Muscle layer of colon (tissue), 2 donors: ENCODE measurements at regions not wholly inside any gene's neighbourhood (a gene's known extent, or its start where the extent isn't known, plus 50 kb on each side); places are given as distances from the start of the nearest gene placed in this dataset.
"Not testable (repeated sequence)": the region's sequence is repeated elsewhere in the genome, so short reads cannot be mapped to it uniquely, and the experiment has no call there.

ENCODE experiments used
- H3K27ac ChIP-seq: one replicate; pipeline ENCODE4 v1.7.0; 2013; ENCODE audit warnings: low read depth, mild to moderate bottlenecking, low read length, moderate library complexity
- H3K27me3 ChIP-seq, 2 donors: one replicate each; pipeline ENCODE4 v1.7.0; 2013; ENCODE audit warnings: low read length in 2 of 2, mild to moderate bottlenecking in 2 of 2; ENCODE audit not compliant: insufficient read depth in 2 of 2, control insufficient read depth in 1 of 2
- H3K36me3 ChIP-seq: one replicate; pipeline ENCODE4 v1.7.0; 2013; ENCODE audit warnings: mild to moderate bottlenecking, low read length; ENCODE audit not compliant: insufficient read depth
- H3K4me1 ChIP-seq: one replicate; pipeline ENCODE4 v1.7.0; 2013; ENCODE audit warnings: mild to moderate bottlenecking, low read length; ENCODE audit not compliant: insufficient read depth
- H3K4me3 ChIP-seq, 2 donors: one replicate each; pipeline ENCODE4 v1.7.0; 2013; ENCODE audit warnings: low read length in 2 of 2, low read depth in 1 of 2, mild to moderate bottlenecking in 1 of 2, moderate library complexity in 1 of 2
- H3K9ac ChIP-seq: one replicate; pipeline ENCODE4 v1.7.0; 2013; ENCODE audit warnings: low read length
- H3K9me3 ChIP-seq: one replicate; pipeline ENCODE4 v1.7.0; 2013; ENCODE audit warnings: mild to moderate bottlenecking, low read length
- donor health status: abdominal sarcoma.
- donor health status: Adenocarcinoma of cecum.

DNA sequence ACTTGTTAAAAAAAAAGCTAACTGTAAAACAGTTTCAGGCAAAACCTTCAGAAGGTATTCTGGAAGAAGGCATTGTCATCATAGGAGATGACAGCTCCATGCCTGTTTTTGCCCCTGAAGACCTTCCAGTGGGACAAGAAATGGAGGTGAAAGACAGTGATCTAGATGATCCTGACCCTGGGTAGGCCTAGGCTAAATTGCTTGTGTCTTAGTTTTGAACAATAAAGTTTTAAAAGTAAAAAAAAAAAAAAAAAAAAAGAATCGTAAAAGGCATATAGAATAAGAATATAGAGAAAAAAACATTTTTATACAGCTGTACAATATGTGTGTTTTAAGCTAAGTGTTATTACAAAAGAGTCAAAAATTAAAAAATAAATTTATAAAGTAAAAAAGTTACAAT, 106.6 kb upstream of the PLXNA2 start:
- H3K27ac ChIP-seq: no peak overlapping the region
- no peaks in the 10 kb centered on the region for H3K27me3 ChIP-seq
- peaks cover 4% of the 10 kb centered on the region for H3K9me3 ChIP-seq
- H3K36me3 ChIP-seq: no peaks in the 10 kb centered on the region
- H3K4me3 ChIP-seq: no peak overlapping the region
- no peaks in the 10 kb centered on the region for H3K4me1 ChIP-seq
- no peak overlapping the region for H3K9ac ChIP-seq

DNA sequence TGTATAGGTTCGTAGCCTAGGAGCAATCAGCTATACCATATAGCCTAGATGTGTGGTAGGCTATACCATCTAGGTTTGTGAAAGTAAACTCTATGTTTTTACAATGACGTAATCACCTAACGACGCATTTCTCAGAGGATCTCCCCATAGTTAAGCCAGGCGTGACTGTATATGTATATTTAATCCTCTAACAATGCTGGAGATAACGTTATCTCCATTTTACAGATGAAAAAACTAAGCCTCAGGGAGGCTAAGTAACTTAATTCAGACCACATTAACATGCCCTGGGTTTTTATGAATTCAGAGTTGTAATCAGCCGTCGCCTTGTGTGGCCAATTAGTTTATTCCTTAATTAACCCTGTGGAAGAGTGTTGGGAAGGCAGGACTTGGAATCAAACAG, 107.7 kb upstream of the PLXNA2 start:
- Histone ChIP-seq H3K4me3 (no peak overlapping the region), H3K4me1 (no peaks in the 10 kb centered on the region), H3K27ac (no peak overlapping the region), H3K36me3 (no peaks in the 10 kb centered on the region), H3K27me3 (no peaks in the 10 kb centered on the region), H3K9ac (no peak overlapping the region), H3K9me3 (peaks cover 4% of the 10 kb centered on the region)

DNA sequence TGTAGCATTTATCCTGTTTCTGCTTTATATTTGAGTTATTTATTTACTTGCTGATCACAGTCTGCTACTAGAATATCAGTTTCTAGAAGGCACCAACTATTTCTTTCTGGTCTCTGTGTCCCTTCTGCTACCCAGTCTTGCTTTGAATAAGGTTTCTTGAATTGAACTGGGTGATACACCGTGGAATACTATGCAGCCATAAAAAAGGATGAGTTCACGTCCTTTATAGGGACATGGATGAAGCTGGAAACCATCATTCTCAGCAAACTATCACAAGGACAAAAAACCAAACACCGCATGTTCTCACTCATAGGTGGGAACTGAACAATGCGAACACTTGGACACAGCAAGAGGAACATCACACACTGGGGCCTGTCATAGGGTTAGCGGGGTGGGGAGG, 109.6 kb upstream of the PLXNA2 start:
- not testable (repeated sequence) for H3K9me3 ChIP-seq, H3K27me3 ChIP-seq, H3K4me1 ChIP-seq, H3K9ac ChIP-seq, H3K4me3 ChIP-seq, H3K36me3 ChIP-seq, H3K27ac ChIP-seq

DNA sequence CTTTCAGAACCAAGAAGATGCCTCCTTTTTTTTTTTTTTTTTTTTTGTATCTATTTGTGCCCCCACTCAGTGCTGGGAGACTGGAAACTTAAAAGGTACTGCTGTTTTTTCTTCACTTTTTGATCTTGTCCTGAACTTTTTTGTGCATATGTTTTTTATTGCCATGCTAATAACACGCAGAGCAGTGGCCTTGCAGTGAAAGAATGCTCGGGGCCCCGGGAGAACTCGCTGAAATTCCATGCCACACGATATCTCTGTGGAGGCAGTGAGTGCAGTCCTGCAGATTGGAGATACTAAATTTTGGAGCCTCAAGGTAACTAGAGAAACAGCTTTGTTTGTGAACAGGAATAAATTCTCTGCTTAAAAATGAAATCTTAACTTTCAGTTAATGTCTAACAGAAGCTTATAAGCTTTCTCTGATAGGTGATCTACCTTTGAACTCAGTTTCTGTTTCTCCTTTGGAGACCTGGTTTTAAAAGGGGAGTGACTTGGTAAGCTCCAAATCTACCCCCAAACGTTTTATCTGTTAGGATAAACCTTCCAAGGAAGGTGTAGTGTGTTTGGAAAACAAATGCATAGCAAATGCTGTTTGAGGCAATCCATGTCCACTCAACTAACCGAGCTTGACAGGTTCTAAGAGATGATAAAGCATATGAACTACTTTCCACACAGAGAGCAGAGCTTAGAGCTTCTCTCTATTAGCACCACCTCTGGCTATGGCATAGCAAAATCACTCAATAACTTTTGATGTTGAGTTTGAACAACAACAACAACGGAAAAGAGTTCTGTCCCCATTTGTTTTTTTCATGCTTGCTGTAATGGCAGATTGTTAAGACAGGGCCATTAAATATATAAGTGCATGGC, 113.7 kb upstream of the PLXNA2 start:
- Histone ChIP-seq H3K27me3 (no peaks in the 10 kb centered on the region), H3K4me3 (no peak overlapping the region), H3K9ac (no peak overlapping the region), H3K9me3 (peaks cover 4% of the 10 kb centered on the region), H3K36me3 (no peaks in the 10 kb centered on the region), H3K4me1 (no peaks in the 10 kb centered on the region), H3K27ac (no peak overlapping the region)

DNA sequence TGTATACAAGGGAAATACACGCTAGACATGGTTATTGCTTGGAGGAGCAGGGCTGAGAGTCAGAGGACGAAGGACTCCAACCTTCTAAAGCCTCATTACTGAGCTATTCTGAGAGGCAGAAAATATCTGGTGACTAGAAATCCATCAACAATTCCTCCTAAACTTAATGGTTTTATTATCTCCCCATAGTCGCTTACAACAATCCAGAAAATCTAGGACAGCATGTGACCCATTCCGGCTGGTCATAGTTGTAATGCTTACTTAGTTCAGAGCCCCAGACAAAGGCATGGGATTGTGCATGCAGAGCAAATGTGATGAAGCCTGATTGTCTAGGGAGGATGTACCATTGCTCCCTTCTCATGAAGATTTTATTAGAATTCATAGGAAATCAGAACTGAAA, 114.5 kb upstream of the PLXNA2 start:
- no peak overlapping the region for H3K27ac ChIP-seq
- no peak overlapping the region for H3K9ac ChIP-seq
- no peaks in the 10 kb centered on the region for H3K27me3 ChIP-seq
- H3K9me3 ChIP-seq: peaks cover 3% of the 10 kb centered on the region
- H3K4me1 ChIP-seq: no peaks in the 10 kb centered on the region
- no peak overlapping the region for H3K4me3 ChIP-seq
- no peaks in the 10 kb centered on the region for H3K36me3 ChIP-seq

DNA sequence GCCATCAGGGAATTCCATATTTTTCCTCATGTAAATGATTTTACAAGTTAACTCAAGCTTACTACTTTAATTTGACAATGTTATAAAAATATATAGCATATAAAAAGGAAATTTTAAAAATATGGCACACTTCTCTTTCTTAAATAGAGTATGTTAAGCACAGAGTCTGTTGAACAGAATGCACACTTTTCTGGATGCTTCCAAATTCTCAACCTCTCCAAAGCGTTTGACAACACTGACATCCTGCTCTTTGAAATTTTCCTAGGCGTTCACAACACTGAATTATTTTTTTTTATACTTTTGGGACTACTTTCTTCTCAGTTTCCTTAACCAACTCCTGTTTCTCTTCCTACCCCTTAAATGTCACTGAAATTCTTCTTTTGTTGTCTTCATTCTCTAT, 117.8 kb upstream of the PLXNA2 start:
- Histone ChIP-seq H3K27me3 (no peaks in the 10 kb centered on the region), H3K36me3 (no peaks in the 10 kb centered on the region), H3K9me3 (no peaks in the 10 kb centered on the region), H3K4me1 (no peaks in the 10 kb centered on the region), H3K4me3 (no peak overlapping the region), H3K27ac (no peak overlapping the region), H3K9ac (no peak overlapping the region)

DNA sequence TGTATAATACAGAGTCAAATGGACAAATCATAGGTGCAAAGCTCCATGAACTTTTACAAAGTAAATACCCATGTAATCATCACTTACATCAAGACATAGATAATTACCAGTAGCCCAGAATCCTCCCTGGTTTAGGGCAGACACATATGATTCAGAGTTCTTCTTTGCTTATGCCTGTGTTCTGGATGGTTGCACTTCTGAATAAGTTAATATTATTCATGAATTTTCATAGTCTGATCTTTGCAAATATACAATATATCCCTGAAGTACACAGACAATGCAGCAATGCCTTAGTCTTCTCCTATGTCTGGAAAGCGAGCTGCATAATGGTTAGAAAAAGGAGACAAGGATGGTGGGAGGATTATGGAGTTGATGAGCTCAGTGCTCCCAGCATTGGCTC, 122.4 kb upstream of the PLXNA2 start:
- Histone ChIP-seq H3K27me3 (no peaks in the 10 kb centered on the region), H3K4me3 (no peak overlapping the region), H3K27ac (no peak overlapping the region), H3K36me3 (no peaks in the 10 kb centered on the region), H3K9me3 (no peaks in the 10 kb centered on the region), H3K4me1 (no peaks in the 10 kb centered on the region), H3K9ac (no peak overlapping the region)

DNA sequence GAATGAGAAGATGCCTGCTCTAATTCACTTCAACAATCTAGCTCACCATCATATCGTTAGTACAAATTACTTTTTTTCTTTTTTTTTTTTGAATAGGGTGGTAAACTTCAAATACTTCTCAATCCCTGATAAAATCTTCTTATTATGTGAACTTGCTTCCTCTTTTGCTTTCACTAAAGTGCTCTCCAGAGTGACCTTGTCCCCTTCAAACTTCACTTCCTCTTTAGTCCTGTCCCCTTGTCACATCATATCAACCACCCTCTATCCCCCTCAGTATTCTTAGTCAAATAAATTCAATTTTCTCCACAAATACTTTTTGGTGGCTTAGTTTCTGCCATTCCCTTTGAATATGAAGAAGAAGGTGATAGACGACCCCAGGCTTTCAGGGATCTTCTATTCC, 124.9 kb upstream of the PLXNA2 start:
- Histone ChIP-seq H3K27ac (no peak overlapping the region), H3K4me3 (no peak overlapping the region), H3K27me3 (no peaks in the 10 kb centered on the region), H3K4me1 (no peaks in the 10 kb centered on the region), H3K9me3 (no peaks in the 10 kb centered on the region), H3K9ac (no peak overlapping the region), H3K36me3 (no peaks in the 10 kb centered on the region)

DNA sequence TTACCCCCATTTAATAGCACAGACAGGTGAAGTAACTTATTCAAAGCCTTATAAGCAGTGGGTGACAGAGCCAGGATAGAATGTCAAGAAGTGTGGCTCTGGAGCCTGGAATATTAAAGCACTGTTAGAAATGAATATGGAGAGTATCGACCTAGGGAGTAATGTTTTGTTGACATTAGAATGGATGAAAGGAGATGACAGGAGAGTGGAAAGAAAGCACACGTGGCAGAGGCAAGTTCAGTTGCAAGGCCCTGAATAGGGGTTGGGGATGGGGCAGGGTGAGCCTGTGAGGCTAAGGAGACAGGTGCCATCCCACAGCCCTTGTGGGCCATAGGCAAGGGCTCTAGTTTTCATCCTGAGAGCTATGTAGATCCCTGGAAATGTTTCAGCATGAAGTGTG, 125.5 kb upstream of the PLXNA2 start:
- Histone ChIP-seq H3K9me3 (no peaks in the 10 kb centered on the region), H3K27me3 (no peaks in the 10 kb centered on the region), H3K9ac (no peak overlapping the region), H3K4me1 (no peaks in the 10 kb centered on the region), H3K36me3 (no peaks in the 10 kb centered on the region), H3K4me3 (no peak overlapping the region), H3K27ac (no peak overlapping the region)

DNA sequence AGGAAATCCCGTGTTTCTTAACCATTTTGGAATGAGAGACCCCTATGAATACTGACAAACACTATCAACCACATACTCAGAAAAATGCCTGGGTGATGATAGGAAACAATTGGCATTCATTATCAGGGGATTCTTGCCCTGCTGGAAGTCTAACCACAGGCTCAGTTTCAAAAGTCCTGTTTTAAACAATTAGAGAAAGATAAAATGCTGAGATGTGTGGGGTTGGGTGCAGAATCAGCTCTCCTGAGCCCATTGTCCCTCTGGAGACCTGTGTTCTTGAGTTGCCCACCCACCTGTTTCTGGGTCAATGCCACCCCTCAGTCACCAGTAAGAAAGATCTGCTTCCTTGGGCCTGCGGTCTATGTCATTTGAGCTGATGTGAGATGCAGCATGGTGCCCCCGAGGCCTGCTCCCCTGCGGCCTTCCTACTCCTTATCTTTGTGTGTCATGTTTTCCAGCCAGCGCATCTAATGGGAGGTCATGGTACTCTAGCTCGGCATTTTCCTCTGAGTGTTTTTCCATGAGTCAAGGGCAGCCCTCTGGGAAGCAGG, 130.3 kb upstream of the PLXNA2 start:
- Histone ChIP-seq H3K36me3 (no peaks in the 10 kb centered on the region), H3K4me1 (no peaks in the 10 kb centered on the region), H3K9me3 (no peaks in the 10 kb centered on the region), H3K27me3 (no peaks in the 10 kb centered on the region), H3K4me3 (no peak overlapping the region), H3K27ac (no peak overlapping the region), H3K9ac (no peak overlapping the region)

DNA sequence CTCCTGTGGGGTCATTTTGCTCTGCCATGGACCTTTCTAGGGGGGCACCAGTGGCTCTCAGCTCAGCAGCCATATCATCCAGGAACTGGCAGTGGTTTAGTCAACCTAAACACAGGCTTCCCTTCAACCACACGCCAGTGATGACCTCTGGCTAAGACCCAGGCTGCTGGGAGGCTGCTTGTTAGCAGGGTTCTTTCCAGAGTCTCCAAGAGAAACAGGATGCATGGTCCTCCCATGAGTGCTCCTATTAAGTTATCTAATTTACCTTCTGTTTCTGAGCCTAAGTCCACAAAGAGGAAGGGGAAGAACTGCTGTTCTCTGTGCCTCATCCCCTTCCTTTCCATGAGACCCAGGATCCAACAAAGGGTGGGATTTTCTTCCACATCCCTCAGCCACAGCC, 137.3 kb upstream of the PLXNA2 start:
- H3K27me3 ChIP-seq: no peaks in the 10 kb centered on the region
- no peaks in the 10 kb centered on the region for H3K4me1 ChIP-seq

More for the DNA sequence above, 137.3 kb upstream of the PLXNA2 start:
- H3K36me3 ChIP-seq: no peaks in the 10 kb centered on the region
- no peak overlapping the region for H3K4me3 ChIP-seq
- no peaks in the 10 kb centered on the region for H3K9me3 ChIP-seq
- H3K27ac ChIP-seq: no peak overlapping the region
- H3K9ac ChIP-seq: no peak overlapping the region
